Endothelial cell of umbilical vein (primary cell): ENCODE measurements at regions not wholly inside any gene's neighbourhood (a gene's known extent, or its start where the extent isn't known, plus 50 kb on each side); places are given as distances from the start of the nearest gene placed in this dataset.

Experiments used
- BruUV-seq: library from RNA; stranded (reverse); fragments of 400-500 nt; replicated peaks from 2 replicates; lab custom pipeline; 2021; lab: Mats Ljungman, UMichigan
- CTCF ChIA-PET: fragments of 300-600, 350-600 bp; sonication (Branson Sonifier 250); formaldehyde crosslinking; loops from one replicate; lab custom pipeline; 2021; ENCODE audit warnings: antibody characterized with exemption, inconsistent platforms; lab: Charles Lee
- POLR2A ChIA-PET: fragments of 300-600, 350-600 bp; sonication (Branson Sonifier 250); formaldehyde crosslinking; loops from one replicate; lab custom pipeline; 2021; ENCODE audit warnings: antibody characterized with exemption, inconsistent platforms; lab: Charles Lee
- DNase-seq: peaks from one replicate; pipeline ENCODE4 v3.0.0-alpha.2; 2011; ENCODE audit warnings: low read depth, low spot score
- FAIRE-seq: peaks from 2 replicates; lab custom pipeline; 2011; peaks lifted over from hg19 to GRCh38; lab: Jason Lieb, UNC
- H2AFZ ChIP-seq: 2 replicates; pipeline ENCODE4 v1.6.0; 2012; ENCODE audit warnings: low read depth, low read length, control low read depth, inconsistent platforms
- H3K27ac ChIP-seq: 2 replicates; pipeline ENCODE4 v1.5.1; 2011; ENCODE audit warnings: low read depth, mild to moderate bottlenecking, control low read depth, low read length, moderate library complexity; ENCODE audit not compliant: insufficient read depth
- H3K27me3 ChIP-seq, 2 experiments: 2 replicates each; pipeline versions ENCODE4 v1.6.0 to v1.6.1; 2011; ENCODE audit warnings: low read length in 2 of 2, mixed read lengths in 1 of 2; ENCODE audit not compliant: control insufficient read depth in 2 of 2, insufficient read depth in 2 of 2
- H3K36me3 ChIP-seq, 2 experiments: 2 replicates in 1 of 2; 3 replicates in 1 of 2; pipeline ENCODE4 v1.5.1; 2011; ENCODE audit warnings: low read length in 2 of 2, mild to moderate bottlenecking in 1 of 2, moderate library complexity in 1 of 2; ENCODE audit not compliant: control insufficient read depth in 2 of 2, insufficient read depth in 2 of 2; ENCODE audit errors: extremely low read depth in 1 of 2
- H3K4me1 ChIP-seq: 3 replicates; pipeline ENCODE4 v1.5.1; 2011; ENCODE audit warnings: mild to moderate bottlenecking, low read length; ENCODE audit not compliant: control insufficient read depth, insufficient read depth; ENCODE audit errors: extremely low read depth
- H3K4me2 ChIP-seq: 2 replicates; pipeline ENCODE4 v1.6.1; 2011; ENCODE audit warnings: low read length, control low read depth, mixed read lengths; ENCODE audit not compliant: insufficient read depth
- H3K4me3 ChIP-seq, 3 experiments: fragments of 200-600 bp in 1 of 3; sonication (generic), shearing (Covaris generic) in 1 of 3; replicated peaks in 1 of 3; 2 replicates each; pipeline ENCODE4 v1.5.1; 2011 to 2016; ENCODE audit warnings: control low read depth in 3 of 3, low read length in 3 of 3, mild to moderate bottlenecking in 2 of 3, inconsistent platforms in 1 of 3, low read depth in 1 of 3, moderate library complexity in 1 of 3; ENCODE audit not compliant: insufficient read depth in 1 of 3
- H3K79me2 ChIP-seq: 2 replicates; pipeline ENCODE4 v1.6.0; 2012; ENCODE audit warnings: low read length, inconsistent platforms; ENCODE audit not compliant: control insufficient read depth, insufficient read depth
- H3K9ac ChIP-seq: replicated peaks from 2 replicates; pipeline ENCODE3; 2011; ENCODE audit warnings: low read length, control low read depth; ENCODE audit not compliant: insufficient read depth; ENCODE audit errors: extremely low read depth
- H3K9me1 ChIP-seq: replicated peaks from 3 replicates; pipeline ENCODE4 v1.6.0; 2011; ENCODE audit warnings: mild to moderate bottlenecking, low read length; ENCODE audit not compliant: control insufficient read depth, insufficient read depth; ENCODE audit errors: extremely low read depth
- H3K9me3 ChIP-seq: replicated peaks from 2 replicates; pipeline ENCODE4 v1.5.1; 2012; ENCODE audit warnings: low read length, inconsistent platforms; ENCODE audit not compliant: control insufficient read depth, insufficient read depth
- H4K20me1 ChIP-seq: replicated peaks from 2 replicates; pipeline ENCODE3; 2011; ENCODE audit warnings: mild to moderate bottlenecking, low read length; ENCODE audit not compliant: control insufficient read depth, insufficient read depth; ENCODE audit errors: extremely low read depth
- CTCF ChIP-seq, 2 donors: IDR thresholded peaks; 1 replicate in 1 of 2; 2 replicates in 1 of 2; pipeline ENCODE4 v1.5.1; 2011; ENCODE audit warnings: low read length in 2 of 2, mild to moderate bottlenecking in 2 of 2, moderate library complexity in 2 of 2, control low read depth in 1 of 2, inconsistent platforms in 1 of 2, low read depth in 1 of 2; ENCODE audit not compliant: insufficient read depth in 1 of 2; ENCODE audit errors: extremely low read depth in 1 of 2
- EZH2 ChIP-seq: IDR thresholded peaks from 2 replicates; pipeline ENCODE4 v1.6.1; 2012; ENCODE audit warnings: borderline replicate concordance, low read depth, mild to moderate bottlenecking, moderate library complexity, low read length, inconsistent platforms; ENCODE audit not compliant: severe bottlenecking
- FOS ChIP-seq: IDR thresholded peaks from 2 replicates; pipeline ENCODE4 v1.6.1; 2011; ENCODE audit warnings: mild to moderate bottlenecking, low read length, moderate library complexity, borderline replicate concordance; ENCODE audit not compliant: insufficient read depth
- GATA2 ChIP-seq: IDR thresholded peaks from 2 replicates; pipeline ENCODE4 v1.7.0; 2011; ENCODE audit warnings: low read depth, mild to moderate bottlenecking, moderate library complexity, mixed read lengths, low read length; ENCODE audit not compliant: insufficient read length, insufficient read depth
- JUN ChIP-seq: IDR thresholded peaks from 2 replicates; pipeline ENCODE4 v1.6.1; 2011; ENCODE audit warnings: borderline replicate concordance, low read depth; ENCODE audit not compliant: insufficient read length, insufficient read depth
- MYC ChIP-seq: IDR thresholded peaks from one replicate; pipeline ENCODE4 v1.6.1; 2011; ENCODE audit warnings: mild to moderate bottlenecking, low read depth, low read length
- POLR2A ChIP-seq: IDR thresholded peaks from 2 replicates; pipeline ENCODE4 v1.6.1; 2012; ENCODE audit warnings: low read depth, mild to moderate bottlenecking, control low read depth, low read length
- POLR2AphosphoS5 ChIP-seq: IDR thresholded peaks from 2 replicates; pipeline ENCODE4 v1.6.1; 2012; ENCODE audit warnings: low read depth, mild to moderate bottlenecking, control low read depth, low read length, moderate library complexity; ENCODE audit not compliant: insufficient read depth
- dilution Hi-C: fragments of 300-500 bp; cut with MboI; formaldehyde crosslinking; loops from one replicate; pipeline ENCODE4 v1.15.0; 2019; ENCODE audit warnings: low sequenced_read_pairs; ENCODE audit not compliant: extremely low pct_ligation_motif_present
- intact Hi-C: fragments of 100-400 bp; cut with micrococcal nuclease; formaldehyde crosslinking; loops from one replicate; pipeline ENCODE4 v1.10.0; 2022
- TF ChIP-seq, protein P1 (sequence below): IDR thresholded peaks from 2 replicates; pipeline ENCODE4 v1.6.1; 2011; ENCODE audit not compliant: insufficient read depth, insufficient read length

DNA sequence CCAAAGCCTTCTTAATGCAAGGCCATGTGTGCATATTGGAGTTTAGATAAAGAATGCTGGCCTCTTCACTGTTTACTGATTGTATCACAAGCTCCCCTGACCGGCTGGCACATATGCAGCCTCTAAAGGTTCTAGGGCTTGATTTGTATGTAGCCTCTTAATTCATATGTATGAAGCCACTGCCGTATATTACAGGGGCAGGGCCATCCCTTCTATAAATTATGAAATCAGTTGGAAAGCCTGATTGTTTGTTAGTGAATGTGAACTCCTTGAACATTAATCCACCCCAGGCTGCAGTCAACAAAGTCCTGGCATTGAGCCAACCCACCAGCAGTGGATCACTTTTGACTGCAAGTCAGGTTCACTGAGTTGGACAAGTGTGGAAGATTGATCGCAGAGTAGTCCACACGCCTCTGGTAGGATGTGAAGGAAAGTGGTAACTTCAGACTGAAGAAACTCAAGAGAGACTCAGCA is 61.6 kb upstream of the PARD3B start:
- H2AFZ ChIP-seq, result no peak overlapping the region
- no peaks in the 10 kb centered on the region for H3K36me3 ChIP-seq
- H3K4me2 ChIP-seq, result no peak overlapping the region
- H3K4me1 ChIP-seq, result peaks cover 11% of the 10 kb centered on the region
- DNase-seq (peak; percentile 38), FAIRE-seq (peak; percentile 67)
- H3K9me1 ChIP-seq, result no peaks in the 10 kb centered on the region
- TF ChIP-seq POLR2A (no peak), MYC (no peak), JUN (no peak), GATA2 (no peak), POLR2AphosphoS5 (no peak), FOS (no peak), CTCF (IDR thresholded peaks at IDR 0.05; ENCODE audit: extremely low read depth in 1 of 2, insufficient read depth in 1 of 2, low read depth in 1 of 2, low read length in 2 of 2) (no peak), EZH2 (no peak)
- TF ChIP-seq, protein P1, sequence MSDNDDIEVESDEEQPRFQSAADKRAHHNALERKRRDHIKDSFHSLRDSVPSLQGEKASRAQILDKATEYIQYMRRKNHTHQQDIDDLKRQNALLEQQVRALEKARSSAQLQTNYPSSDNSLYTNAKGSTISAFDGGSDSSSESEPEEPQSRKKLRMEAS, result no peak
- no peaks in the 10 kb centered on the region for H3K9me3 ChIP-seq
- no peaks in the 10 kb centered on the region for H4K20me1 ChIP-seq
- H3K4me3 ChIP-seq, result no peak overlapping the region
- H3K27ac ChIP-seq, result no peak overlapping the region
- H3K9ac ChIP-seq, result no peak overlapping the region
- ChIA-PET CTCF (no interaction called here), POLR2A (no interaction called here)
- intact Hi-C loops (no loop called here), dilution Hi-C loops (no loop called here)
- BruUV-seq, result no TSS peak
- no peaks in the 10 kb centered on the region for H3K27me3 ChIP-seq
- H3K79me2 ChIP-seq, result no peaks in the 10 kb centered on the region
